Peyer's patch (tissue), 4 donors: ENCODE measurements at regions not wholly inside any gene's neighbourhood (a gene's known extent, or its start where the extent isn't known, plus 50 kb on each side); places are given as distances from the start of the nearest gene placed in this dataset.
A peak's percentile ranks its signal among the peaks of the same experiment; 100 is the strongest.

Experiments
- DNase-seq, 3 donors: peaks; one replicate each; pipeline ENCODE4 v3.0.0-alpha.2; 2017 to 2019
- H3K27ac ChIP-seq, 4 donors: fragments of 200-600 bp; sonication (generic); one replicate each; pipeline ENCODE4 v1.5.1; 2016 to 2019
- H3K27me3 ChIP-seq, 2 donors: fragments of 200-600 bp; sonication (generic); one replicate each; pipeline ENCODE4 v1.5.1; 2019
- H3K36me3 ChIP-seq, 3 donors: fragments of 200-600 bp; sonication (generic); one replicate each; pipeline ENCODE4 v1.5.1; 2016 to 2019
- H3K4me1 ChIP-seq, 4 donors: fragments of 200-600 bp; sonication (generic); one replicate each; pipeline ENCODE4 v1.5.1; 2016 to 2019
- H3K4me3 ChIP-seq, 4 donors: fragments of 200-600 bp; sonication (generic); 1 replicate in 3 of 4; 2 replicates in 1 of 4; pipeline ENCODE4 v1.5.1; 2016 to 2019; ENCODE audit warnings: mild to moderate bottlenecking in 1 of 4
- H3K9me3 ChIP-seq, 4 donors: fragments of 200-600 bp; sonication (generic); one replicate each; pipeline ENCODE4 v1.5.1; 2016 to 2019; ENCODE audit warnings: mild to moderate bottlenecking in 1 of 4
- POLR2A ChIP-seq, 2 donors: fragments of 450-650 bp; IDR thresholded peaks; one replicate each; pipeline ENCODE4 v1.5.1; 2017; ENCODE audit warnings: antibody characterized with exemption in 2 of 2, mild to moderate bottlenecking in 2 of 2, moderate library complexity in 2 of 2
- TF ChIP-seq, protein P1 (sequence below), 6 experiments: fragments of 450-650 bp in 4 of 6; fragments of 200-600 bp in 2 of 6; sonication (generic) in 1 of 6; IDR thresholded peaks; one replicate each; pipeline ENCODE4 v1.5.1; 2017 to 2019; ENCODE audit warnings: antibody characterized with exemption in 6 of 6, mild to moderate bottlenecking in 3 of 6, moderate library complexity in 1 of 6

DNA sequence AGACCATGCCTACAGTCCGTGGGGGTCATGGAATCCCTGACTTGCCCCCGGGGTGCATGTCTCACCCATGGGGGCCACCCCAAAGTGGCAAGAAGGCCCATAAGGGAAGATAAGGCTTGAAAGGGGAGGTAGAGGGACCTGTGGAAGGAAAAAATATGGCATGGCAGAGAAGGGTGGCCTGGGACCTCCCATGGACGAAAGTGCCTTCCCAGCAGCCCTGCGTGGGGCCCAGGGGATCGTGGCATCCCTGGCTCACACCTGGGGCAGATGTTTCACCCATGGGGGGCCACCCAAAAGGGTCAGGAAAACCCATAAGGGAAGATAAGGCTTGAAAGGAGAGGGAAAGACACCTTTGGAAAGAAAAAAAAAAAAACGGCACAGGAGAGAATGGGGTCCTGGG lies 264.6 kb downstream of the ALG10 start:
- TF ChIP-seq POLR2A (IDR thresholded peaks at IDR 0.05), result no peak
- TF ChIP-seq, protein P1, sequence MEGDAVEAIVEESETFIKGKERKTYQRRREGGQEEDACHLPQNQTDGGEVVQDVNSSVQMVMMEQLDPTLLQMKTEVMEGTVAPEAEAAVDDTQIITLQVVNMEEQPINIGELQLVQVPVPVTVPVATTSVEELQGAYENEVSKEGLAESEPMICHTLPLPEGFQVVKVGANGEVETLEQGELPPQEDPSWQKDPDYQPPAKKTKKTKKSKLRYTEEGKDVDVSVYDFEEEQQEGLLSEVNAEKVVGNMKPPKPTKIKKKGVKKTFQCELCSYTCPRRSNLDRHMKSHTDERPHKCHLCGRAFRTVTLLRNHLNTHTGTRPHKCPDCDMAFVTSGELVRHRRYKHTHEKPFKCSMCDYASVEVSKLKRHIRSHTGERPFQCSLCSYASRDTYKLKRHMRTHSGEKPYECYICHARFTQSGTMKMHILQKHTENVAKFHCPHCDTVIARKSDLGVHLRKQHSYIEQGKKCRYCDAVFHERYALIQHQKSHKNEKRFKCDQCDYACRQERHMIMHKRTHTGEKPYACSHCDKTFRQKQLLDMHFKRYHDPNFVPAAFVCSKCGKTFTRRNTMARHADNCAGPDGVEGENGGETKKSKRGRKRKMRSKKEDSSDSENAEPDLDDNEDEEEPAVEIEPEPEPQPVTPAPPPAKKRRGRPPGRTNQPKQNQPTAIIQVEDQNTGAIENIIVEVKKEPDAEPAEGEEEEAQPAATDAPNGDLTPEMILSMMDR (IDR thresholded peaks at IDR 0.05), result no peak
- peak in 1 of 3 donors; percentile 13 for DNase-seq
- Histone ChIP-seq H3K27me3 (no peaks in the 10 kb centered on the region), H3K27ac (no peak overlapping the region), H3K4me1 (no peaks in the 10 kb centered on the region), H3K9me3 (peaks cover 0 to 40% (median 2%) of the 10 kb centered on the region in 4 donors), H3K4me3 (no peak overlapping the region), H3K36me3 (no peaks in the 10 kb centered on the region)

GRCh38 chr12:34287437-34287836 lies 265.1 kb downstream of the ALG10 start:
- no peak overlapping the region for H3K27ac ChIP-seq
- H3K4me1 ChIP-seq, result no peaks in the 10 kb centered on the region
- H3K36me3 ChIP-seq, result no peaks in the 10 kb centered on the region
- peak in 2 of 3 donors; percentile 0 to 30 for DNase-seq
- no peak for TF ChIP-seq POLR2A (IDR thresholded peaks at IDR 0.05)
- TF ChIP-seq, protein P1 (IDR thresholded peaks at IDR 0.05), result no peak
- H3K9me3 ChIP-seq, result peaks cover 0 to 40% (median 2%) of the 10 kb centered on the region in 4 donors
- H3K27me3 ChIP-seq, result no peaks in the 10 kb centered on the region
- no peak overlapping the region for H3K4me3 ChIP-seq

- no peaks in the 10 kb centered on the region for H3K4me1 ChIP-seq
- no peak overlapping the region for H3K4me3 ChIP-seq
- no peaks in the 10 kb centered on the region for H3K36me3 ChIP-seq
- no peaks in the 10 kb centered on the region for H3K27me3 ChIP-seq
- H3K27ac ChIP-seq, result no peak overlapping the region
- peak in 1 of 3 donors; percentile 6 for DNase-seq
- TF ChIP-seq, protein P1 (IDR thresholded peaks at IDR 0.05), result no peak
- TF ChIP-seq POLR2A (IDR thresholded peaks at IDR 0.05), result no peak
- peaks cover 0 to 40% (median 2%) of the 10 kb centered on the region in 4 donors for H3K9me3 ChIP-seq
These were observed 266.0 kb downstream of the ALG10 start for GRCh38 chr12:34287986-34288962.

DNA sequence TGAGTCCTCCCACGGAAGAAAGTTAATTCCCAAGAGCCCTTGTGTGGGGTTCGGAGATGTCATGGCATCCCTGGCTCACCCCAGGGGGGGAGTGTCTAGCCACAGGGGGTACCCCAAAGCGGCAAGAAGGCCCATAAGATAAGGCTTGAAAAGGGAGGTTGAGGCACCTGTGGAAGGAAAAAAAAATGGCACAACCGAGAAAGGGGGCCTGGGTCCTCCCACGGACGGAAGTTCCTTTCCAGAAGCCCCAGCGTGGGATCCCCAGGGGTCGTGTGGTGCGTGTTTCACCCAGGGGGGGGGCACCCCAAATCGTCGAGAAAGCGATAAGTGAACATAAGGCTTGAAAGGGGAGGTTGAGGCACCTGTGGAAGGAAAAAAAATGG lies 266.7 kb downstream of the ALG10 start:
- TF ChIP-seq, protein P1 (IDR thresholded peaks at IDR 0.05), result no peak
- TF ChIP-seq POLR2A (IDR thresholded peaks at IDR 0.05), result no peak
- peaks cover 0 to 47% (median 2%) of the 10 kb centered on the region in 4 donors for H3K9me3 ChIP-seq

DNA sequence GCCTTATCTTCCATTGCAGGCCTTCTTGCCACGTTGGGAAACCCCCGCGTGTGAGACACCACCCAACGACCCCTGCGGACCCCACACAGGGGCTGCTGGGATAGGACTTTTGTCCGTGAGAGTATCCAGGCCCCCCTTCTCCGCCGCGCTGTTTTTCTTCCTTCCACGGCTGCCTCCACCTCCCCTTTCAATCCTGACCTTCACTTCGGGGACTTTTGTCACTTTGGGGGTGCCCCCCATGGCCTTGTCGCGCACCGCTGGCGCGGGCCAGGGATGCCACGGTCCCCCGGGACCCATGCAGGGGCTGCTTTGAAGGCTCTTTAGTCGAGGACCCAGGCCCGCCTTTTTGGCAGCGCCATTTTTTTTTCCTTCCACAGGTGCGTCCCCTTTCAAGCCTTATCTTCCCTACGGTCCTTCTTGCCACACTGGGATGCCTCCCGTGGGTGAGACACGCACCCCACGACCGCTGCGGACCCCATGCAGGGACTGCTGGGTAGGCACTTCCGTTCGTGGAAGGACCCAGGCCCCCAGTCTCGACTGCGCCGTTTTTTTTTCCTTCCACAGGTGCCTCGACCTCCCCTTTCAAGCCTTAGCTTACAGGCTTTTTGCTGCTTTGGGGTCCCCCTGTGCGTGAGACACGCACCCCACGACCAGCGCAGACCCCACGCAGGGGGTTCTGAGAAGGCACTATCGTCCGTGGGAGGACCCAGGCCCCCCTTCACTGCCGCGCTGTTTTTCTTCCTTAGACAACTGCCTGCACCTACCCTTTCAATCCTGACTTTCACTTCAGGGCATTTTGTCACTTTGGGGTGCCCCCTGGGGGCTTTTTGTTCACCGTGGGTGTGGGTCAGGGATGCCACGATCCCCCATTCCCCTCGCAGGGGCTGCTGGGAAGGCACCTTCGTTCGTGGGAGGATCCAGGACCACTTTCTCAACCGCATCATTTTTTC lies 267.4 kb downstream of the ALG10 start:
- TF ChIP-seq, protein P1 (IDR thresholded peaks at IDR 0.05), result no peak
- no peak overlapping the region for H3K27ac ChIP-seq
- DNase-seq, result peak in 2 of 3 donors; percentile 3 to 30
- H3K36me3 ChIP-seq, result no peaks in the 10 kb centered on the region
- H3K4me1 ChIP-seq, result no peaks in the 10 kb centered on the region
- no peak overlapping the region for H3K4me3 ChIP-seq
- peaks cover 0 to 49% (median 2%) of the 10 kb centered on the region in 4 donors for H3K9me3 ChIP-seq
- H3K27me3 ChIP-seq, result no peaks in the 10 kb centered on the region

More for the DNA sequence above, 266.7 kb downstream of the ALG10 start:
- Histone ChIP-seq H3K4me3 (no peak overlapping the region), H3K4me1 (no peaks in the 10 kb centered on the region), H3K36me3 (no peaks in the 10 kb centered on the region), H3K27me3 (no peaks in the 10 kb centered on the region), H3K27ac (no peak overlapping the region)
- no peak for DNase-seq
